ENCODE measurements at regions not wholly inside any gene's neighbourhood (a gene's known extent, or its start where the extent isn't known, plus 50 kb on each side); places are given as distances from the start of the nearest gene placed in this dataset.

GRCh38 chr10:130652544-130652943 is 516.4 kb downstream of the GLRX3 start:
- ATAC-seq = no peak
- no peak overlapping the region for H3K27ac ChIP-seq (ENCODE audit: low read length)
- ChIA-PET CTCF (no interaction called here), POLR2A (ENCODE audit: unreplicated experiment) (no interaction called here)
- H4K20me1 ChIP-seq (ENCODE audit: low read length) = no peaks in the 10 kb centered on the region
- no peaks in the 10 kb centered on the region for H3K4me1 ChIP-seq (ENCODE audit: insufficient read depth, low read length)
- TF ChIP-seq EZH2 (IDR thresholded peaks at IDR 0.05; ENCODE audit: low read length, unreplicated experiment) (no peak), CTCF (conservative IDR thresholded peaks at IDR 0.05; ENCODE audit: low read depth, low read length) (no peak), EZH2phosphoT487 (IDR thresholded peaks at IDR 0.05; ENCODE audit: borderline replicate concordance, low read length) (no peak)
- H3K36me3 ChIP-seq (ENCODE audit: low read depth, low read length) = no peaks in the 10 kb centered on the region
- H3K27me3 ChIP-seq (ENCODE audit: low read length) = no peaks in the 10 kb centered on the region
- DNase-seq = no peak
- H3K79me2 ChIP-seq (ENCODE audit: low read length) = no peaks in the 10 kb centered on the region
- intact Hi-C loops (cut with micrococcal nuclease) = no loop called here
- no peak overlapping the region for H3K4me3 ChIP-seq (ENCODE audit: low read length)
- H3K9ac ChIP-seq (ENCODE audit: low read length) = no peak overlapping the region
- H3K9me3 ChIP-seq (ENCODE audit: low read length) = no peaks in the 10 kb centered on the region
- no peak overlapping the region for H3K4me2 ChIP-seq (ENCODE audit: low read length)
- H3K9me2 ChIP-seq (replicated peaks; ENCODE audit: low read length) = no peaks in the 10 kb centered on the region
- BruUV-seq (replicated peaks) = no TSS peak
- H3F3A ChIP-seq (ENCODE audit: low read length, unreplicated experiment) = no peaks in the 10 kb centered on the region
- H2AFZ ChIP-seq (ENCODE audit: low read length) = no peak overlapping the region

DNA sequence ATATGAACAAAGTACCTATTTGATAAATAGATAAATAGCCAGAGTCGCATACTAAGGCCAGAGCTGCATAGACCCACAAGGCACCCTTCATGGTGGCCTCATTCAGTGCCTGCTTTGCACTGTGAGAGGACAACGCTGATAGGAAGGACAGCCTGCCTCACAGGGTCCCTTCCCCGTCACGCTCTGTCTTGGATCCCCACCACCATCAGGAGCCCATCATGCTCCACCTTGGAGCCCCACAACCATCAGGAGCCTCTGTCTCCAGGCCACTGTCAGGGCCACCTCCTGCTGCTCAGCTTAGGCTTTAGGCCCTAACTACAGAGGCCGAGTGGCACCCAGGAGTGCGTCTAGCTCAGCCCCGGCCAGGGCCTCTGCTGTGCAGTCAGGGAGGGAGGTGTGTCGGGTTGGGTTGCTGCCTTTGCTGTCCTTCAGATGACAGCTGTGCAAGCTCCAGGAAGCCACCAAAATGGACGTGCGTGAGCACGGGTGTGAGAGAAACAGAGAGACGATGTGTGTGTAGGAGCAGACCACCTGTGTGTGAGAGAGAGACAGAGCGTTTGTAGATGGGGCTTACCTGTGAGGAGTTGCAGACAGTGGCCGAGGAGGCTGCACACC is 516.9 kb downstream of the GLRX3 start:
- H3K4me2 ChIP-seq (ENCODE audit: low read length) = no peak overlapping the region
- H3F3A ChIP-seq (ENCODE audit: low read length, unreplicated experiment) = no peaks in the 10 kb centered on the region
- no peak overlapping the region for H3K27ac ChIP-seq (ENCODE audit: low read length)
- no peaks in the 10 kb centered on the region for H3K4me1 ChIP-seq (ENCODE audit: insufficient read depth, low read length)
- H3K36me3 ChIP-seq (ENCODE audit: low read depth, low read length) = no peaks in the 10 kb centered on the region
- H3K9me3 ChIP-seq (ENCODE audit: low read length) = no peaks in the 10 kb centered on the region
- no peaks in the 10 kb centered on the region for H3K79me2 ChIP-seq (ENCODE audit: low read length)
- no peak overlapping the region for H3K4me3 ChIP-seq (ENCODE audit: low read length)
- no peak overlapping the region for H3K9ac ChIP-seq (ENCODE audit: low read length)
- intact Hi-C loops (cut with micrococcal nuclease) = no loop called here
- ChIA-PET CTCF (no interaction called here), POLR2A (ENCODE audit: unreplicated experiment) (no interaction called here)
- TF ChIP-seq EZH2 (IDR thresholded peaks at IDR 0.05; ENCODE audit: low read length, unreplicated experiment) = no peak
- TF ChIP-seq EZH2phosphoT487 (IDR thresholded peaks at IDR 0.05; ENCODE audit: borderline replicate concordance, low read length) = no peak
- TF ChIP-seq CTCF (conservative IDR thresholded peaks at IDR 0.05; ENCODE audit: low read depth, low read length) = no peak
- DNase-seq (no peak), ATAC-seq (no peak)
- no peaks in the 10 kb centered on the region for H3K9me2 ChIP-seq (replicated peaks; ENCODE audit: low read length)
- no peak overlapping the region for H2AFZ ChIP-seq (ENCODE audit: low read length)
- BruUV-seq (replicated peaks) = no TSS peak
- H3K27me3 ChIP-seq (ENCODE audit: low read length) = no peaks in the 10 kb centered on the region
- H4K20me1 ChIP-seq (ENCODE audit: low read length) = no peaks in the 10 kb centered on the region

DNA sequence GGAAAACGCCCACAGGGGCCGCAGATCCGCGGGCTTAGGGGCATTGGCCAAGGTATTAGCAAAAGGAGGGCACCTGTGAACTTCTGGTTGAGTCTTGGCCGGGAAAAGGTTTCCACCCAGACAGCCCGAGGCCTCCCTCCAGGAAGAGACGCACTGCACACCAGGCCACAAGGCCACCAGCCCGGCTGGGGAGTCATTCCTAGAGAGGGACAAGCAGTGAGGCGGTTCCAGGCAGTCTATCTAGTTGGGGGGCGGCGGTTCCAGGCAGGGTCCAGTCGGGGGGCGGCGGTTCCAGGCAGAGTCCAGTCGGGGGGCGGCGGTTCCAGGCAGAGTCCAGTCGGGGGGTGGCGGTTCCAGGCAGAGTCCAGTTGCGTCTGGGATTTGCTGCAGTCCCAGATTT is 518.5 kb downstream of the GLRX3 start:
- DNase-seq = no peak

More for the DNA sequence above, 518.5 kb downstream of the GLRX3 start:
- Histone ChIP-seq H3K4me2 (ENCODE audit: low read length) (no peak overlapping the region), H3K27me3 (ENCODE audit: low read length) (no peaks in the 10 kb centered on the region), H3K79me2 (ENCODE audit: low read length) (no peaks in the 10 kb centered on the region), H4K20me1 (ENCODE audit: low read length) (no peaks in the 10 kb centered on the region), H3F3A (ENCODE audit: low read length, unreplicated experiment) (no peaks in the 10 kb centered on the region), H3K4me3 (ENCODE audit: low read length) (no peak overlapping the region), H3K9me2 (replicated peaks; ENCODE audit: low read length) (no peaks in the 10 kb centered on the region), H2AFZ (ENCODE audit: low read length) (no peak overlapping the region), H3K27ac (ENCODE audit: low read length) (no peak overlapping the region), H3K9ac (ENCODE audit: low read length) (no peak overlapping the region), H3K9me3 (ENCODE audit: low read length) (no peaks in the 10 kb centered on the region), H3K4me1 (ENCODE audit: insufficient read depth, low read length) (no peaks in the 10 kb centered on the region), H3K36me3 (ENCODE audit: low read depth, low read length) (no peaks in the 10 kb centered on the region)
- ChIA-PET CTCF (no interaction called here), POLR2A (ENCODE audit: unreplicated experiment) (no interaction called here)
- BruUV-seq (replicated peaks) = no TSS peak
- no peak for TF ChIP-seq EZH2 (IDR thresholded peaks at IDR 0.05; ENCODE audit: low read length, unreplicated experiment)
- TF ChIP-seq CTCF (conservative IDR thresholded peaks at IDR 0.05; ENCODE audit: low read depth, low read length) = no peak
- no peak for TF ChIP-seq EZH2phosphoT487 (IDR thresholded peaks at IDR 0.05; ENCODE audit: borderline replicate concordance, low read length)
- no peak for ATAC-seq
- intact Hi-C loops (cut with micrococcal nuclease) = no loop called here
